ENCODE measurements at regions not wholly inside any gene's neighbourhood (a gene's known extent, or its start where the extent isn't known, plus 50 kb on each side); places are given as distances from the start of the nearest gene placed in this dataset.

DNA sequence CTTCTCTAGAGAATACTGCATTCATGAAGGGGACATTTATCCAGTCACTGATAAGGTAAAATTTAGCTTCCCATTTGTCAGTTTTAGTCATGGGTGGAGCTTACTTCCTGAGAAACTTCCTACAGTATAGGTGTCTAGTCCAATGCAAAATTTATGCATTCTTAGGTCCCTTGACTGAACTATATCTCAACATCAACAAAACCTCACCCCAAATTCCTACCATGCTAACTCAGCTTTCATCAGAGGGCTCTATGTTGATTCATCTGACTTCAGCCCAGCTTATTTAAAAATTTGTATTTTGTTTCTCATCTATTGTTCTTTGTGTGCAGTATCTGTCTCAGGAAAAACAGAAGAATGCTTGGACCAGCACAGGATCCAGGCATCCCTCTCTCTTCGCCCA lies 296.4 kb upstream of the ACVR2A start:
- no peak for DNase-seq

DNA sequence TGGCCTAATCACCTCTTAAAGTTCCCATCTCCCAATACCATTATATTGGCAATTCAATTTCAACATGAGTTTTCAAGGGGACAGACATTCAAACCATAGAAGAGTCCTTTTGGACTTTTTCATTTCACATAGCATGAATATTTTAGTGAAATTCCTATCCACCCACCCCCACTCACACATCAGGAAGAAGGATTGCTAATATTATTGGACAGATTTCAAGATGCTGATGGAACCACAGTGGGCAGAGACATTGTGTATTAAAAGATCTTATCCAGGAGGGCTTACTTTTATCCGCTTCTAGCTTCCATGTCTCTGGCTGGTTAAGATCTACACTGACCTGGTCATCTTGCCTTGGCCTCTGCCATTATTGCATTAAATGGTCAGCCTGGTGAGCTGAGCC lies 297.4 kb upstream of the ACVR2A start:
- no peak for DNase-seq

DNA sequence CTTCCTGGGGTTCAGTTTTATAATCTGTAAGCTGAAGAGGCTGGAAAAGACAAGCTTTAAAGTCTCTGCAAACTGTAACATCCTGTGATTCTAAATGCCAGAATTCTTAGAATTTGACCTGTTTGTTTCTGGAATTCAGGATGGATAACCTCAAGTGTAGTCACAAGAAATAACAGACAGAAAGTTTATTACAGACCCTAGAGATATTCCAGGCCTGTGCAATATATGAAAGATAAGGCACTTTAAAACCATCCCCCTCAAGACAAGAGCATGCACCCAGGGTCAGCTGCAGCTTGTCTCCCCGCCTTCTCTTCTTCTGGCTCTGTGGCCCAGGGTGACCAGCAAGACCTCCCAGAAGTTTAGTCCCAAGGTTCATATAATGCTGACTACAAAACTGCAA lies 298.7 kb upstream of the ACVR2A start:
- DNase-seq = no peak

DNA sequence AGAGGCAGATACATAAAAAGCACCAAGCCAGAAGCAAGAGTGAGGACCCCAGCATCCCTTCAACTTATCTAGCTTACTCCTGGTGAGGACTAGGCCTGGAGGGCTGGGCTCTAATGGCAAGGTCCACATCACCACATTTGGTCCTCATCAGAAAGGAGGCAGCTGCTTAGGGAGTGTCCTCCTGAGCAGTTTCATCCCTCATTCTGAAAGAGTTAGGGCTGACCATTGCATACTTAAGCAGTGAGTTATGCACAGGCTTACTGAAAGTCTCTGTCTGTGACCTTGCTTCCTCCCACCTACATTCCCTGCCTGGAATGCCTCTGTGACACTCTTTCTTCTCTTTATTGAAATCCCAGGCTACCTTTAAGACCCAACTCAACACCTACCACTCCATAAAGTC lies 301.8 kb upstream of the ACVR2A start:
- no peak for DNase-seq

DNA sequence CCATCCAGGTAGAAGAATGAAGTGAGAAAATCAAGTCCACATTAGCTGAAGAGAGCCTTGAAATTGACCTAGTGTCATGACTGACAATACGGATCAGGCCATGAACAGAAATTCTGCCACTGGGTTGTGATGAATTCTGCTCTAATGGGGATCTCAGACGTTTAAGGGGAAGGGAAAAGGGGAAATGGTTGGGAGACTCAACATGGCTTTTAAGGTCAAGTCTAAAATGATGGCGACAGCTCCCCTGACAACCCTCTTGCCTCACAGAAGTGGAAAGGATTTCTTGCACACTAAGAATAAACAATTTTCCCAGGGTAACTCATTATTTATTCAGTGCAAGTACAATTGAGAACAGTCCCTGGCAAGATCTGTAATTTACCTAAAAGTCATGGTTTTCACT lies 302.5 kb upstream of the ACVR2A start:
- DNase-seq = no peak

DNA sequence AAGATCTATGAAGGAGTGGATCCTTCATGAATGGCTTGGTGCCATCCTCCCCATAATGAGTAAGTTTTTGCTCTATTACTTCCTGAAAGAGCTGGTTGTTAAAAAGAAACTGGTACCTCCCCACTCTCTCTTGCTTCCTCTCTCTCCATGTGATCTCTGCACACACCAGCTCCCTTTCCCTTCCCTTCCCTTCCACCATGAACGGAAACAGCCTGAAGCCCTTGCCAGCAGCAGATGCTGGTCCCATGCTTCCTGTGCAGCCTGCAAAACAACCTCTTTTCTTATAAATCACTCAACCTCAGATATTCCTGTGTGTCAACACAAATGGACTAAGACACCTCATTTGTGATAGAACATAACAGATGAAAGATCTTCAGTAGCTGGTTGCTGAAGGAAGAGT lies 303.5 kb upstream of the ACVR2A start:
- no peak for DNase-seq

DNA sequence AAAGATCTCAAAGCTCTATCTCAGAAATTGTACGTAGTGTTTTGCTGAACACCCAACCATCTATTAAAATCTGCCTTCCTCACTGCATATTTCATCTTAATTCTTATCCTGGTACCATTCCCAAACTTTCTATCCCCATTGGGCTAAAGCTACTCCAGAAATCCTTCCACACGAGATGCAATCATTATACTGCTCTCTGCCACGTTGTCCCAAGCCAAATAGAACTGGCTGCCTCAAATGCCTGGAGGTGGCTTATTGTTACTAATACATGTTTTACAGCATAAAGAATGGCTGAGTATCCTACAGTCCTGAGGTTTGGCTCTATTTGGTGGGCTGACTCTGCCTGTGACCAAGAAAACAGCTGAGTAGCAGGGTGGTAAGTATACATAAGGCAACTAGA lies 306.0 kb upstream of the ACVR2A start:
- no peak for DNase-seq

DNA sequence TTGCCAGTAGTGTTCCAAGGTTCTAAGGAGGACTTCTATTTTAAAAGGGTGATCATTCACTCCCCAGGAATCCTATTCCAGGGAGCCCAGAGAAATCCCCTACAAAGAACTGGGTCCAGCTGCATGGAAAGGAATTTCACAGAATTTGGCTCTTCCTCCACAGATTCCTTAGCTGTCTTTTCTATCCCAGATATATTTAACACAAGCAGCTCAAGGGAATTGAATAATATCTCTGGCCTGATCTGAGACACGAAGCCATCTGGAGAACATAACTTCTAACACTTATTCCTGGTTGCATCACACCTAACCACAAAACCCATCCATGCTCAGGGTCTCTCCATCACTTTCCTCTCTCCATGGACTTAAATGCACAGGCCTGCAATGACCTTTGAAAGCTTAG lies 306.7 kb upstream of the ACVR2A start:
- no peak for DNase-seq

DNA sequence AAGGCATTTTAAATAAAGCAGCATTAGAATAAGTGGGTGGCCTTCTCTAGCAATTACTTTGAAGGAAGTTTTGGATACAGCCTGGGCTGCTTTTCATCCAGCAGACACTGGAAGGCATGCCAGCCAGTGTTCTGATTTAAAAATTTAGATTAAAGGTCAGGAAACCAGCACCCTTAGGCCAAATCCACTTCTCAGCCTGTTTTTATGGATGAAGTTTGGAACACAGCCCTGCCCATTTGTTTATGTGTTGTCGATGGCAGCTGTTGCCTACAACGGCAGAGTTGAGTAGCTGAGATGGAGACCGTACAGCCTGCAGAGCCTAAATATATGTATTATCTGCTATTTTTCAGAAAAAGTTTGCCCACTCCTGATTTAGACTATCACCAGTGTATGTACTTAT lies 313.6 kb upstream of the ACVR2A start:
- DNase-seq = peak; percentile 31

DNA sequence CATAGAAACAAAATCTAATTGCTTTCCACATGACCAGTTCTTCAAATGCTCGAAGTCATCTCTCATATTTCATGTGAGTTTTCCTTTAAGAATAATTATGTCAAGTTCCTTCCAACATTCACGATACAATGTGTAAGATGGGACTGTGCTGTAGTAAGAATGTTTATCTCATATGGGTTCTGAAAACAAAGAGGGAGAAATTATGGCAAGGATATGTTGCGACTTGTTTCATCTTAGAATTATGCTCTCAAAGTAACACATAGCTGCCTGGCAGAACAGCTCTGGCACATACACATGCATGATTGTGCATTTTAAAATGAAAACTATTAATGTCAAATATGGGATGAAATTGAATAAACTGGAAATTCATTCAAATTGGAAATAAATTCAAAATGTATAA lies 314.8 kb upstream of the ACVR2A start:
- DNase-seq = no peak

DNA sequence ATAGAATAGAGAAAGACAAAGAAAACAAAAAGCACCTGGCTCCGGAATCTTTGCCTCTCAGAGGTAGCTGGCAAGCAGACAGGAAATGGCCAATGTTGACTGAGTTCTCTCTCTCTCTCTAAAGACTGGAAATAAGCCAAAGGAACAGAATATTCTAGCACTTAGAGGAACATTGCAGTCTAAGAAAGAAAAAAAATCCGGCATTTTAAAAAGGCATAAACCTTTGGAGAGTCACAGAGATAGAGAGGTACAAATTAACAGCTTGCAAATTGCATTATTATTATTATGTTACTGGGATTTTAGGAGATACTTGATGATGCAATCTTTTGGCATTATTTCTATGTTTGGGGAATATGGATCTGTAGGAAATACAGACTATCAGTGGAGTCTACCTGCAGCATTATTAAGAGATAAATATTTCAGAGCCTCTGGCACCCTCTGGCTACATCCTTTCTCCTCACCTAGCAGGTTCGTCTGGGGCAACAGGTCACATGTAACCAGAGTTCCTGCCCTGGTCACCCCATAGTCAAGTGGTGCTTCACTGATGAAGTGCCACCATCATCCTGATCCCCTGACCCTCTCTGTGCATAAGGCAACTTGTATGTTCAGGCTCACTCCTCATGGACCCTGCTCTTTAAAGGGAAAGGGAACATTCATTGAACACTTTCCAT lies 318.9 kb upstream of the ACVR2A start:
- DNase-seq = peak; percentile 21

DNA sequence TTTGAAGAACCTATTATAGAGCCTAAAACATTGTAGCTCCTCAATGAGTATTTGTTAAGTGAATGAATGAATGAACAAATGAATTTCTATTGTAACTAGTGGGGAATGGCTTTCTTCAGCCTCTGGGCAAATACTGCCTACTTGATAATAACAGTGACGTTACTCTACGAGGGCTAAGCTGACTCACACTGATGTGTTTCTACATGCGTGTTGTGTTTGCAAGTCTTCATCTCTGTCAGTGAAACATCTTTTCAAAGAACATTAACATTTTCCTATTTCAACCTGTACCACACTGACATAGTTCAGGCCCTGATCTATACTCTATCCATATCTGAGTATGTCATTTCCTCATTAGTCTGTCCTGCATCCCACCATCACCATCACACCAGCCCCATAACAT lies 319.9 kb upstream of the ACVR2A start:
- DNase-seq = no peak

DNA sequence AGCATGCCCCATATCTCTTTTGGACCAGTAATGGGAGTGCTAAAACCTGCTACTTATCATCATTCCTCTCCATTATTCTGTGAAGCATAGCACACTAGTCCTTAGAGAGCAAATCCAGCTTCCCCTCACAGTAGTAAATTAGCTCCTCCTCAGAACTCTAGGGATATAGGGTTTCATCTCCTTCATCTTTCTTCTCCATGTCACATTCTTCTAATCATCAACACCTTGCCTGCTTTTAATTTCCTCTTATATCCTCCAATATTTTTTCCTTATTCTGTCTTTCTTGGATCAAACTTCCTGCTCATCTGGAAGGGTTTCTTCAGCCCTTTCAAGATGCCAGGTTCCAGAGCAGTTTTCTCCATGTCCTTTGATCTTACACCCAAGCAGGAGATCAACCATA lies 321.4 kb upstream of the ACVR2A start:
- no peak for DNase-seq

DNA sequence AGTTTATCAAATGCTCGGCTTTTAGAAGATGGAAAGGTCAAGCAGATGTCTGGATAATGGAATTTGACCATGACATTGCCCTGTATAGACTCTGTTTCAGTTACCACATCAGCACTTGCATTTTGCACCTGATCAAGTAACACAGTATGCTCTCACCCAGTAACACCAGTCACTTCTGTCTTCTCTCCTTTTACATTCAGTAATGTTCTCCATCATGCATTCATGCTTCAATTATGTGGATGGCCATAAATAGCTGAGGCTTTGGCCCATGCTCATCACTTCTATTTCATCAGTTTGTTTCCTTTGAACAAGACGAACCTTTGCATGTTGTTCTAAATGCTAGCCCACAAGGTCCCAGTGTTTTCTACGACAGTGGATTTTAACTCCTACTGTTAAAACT lies 322.9 kb upstream of the ACVR2A start:
- DNase-seq = no peak

DNA sequence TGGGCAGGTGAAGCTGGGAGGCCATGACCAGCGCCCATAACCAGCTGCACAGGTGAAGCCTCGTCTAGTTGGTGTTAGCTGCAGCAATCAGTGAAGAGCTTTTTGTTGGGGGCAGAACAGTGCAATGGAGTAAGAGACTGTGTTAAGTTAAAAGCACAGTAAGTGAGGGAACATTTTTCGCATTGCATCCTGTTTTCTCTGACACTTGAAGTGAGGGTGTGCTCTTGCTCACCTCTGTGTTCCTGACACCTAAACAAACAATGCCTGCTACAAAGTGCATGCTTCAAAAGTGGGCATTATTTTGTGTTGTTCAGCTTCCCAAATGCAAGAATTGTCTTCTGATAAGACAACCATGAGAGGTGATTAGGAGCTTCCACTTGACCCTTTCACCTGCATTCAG lies 324.0 kb upstream of the ACVR2A start:
- no peak for DNase-seq

DNA sequence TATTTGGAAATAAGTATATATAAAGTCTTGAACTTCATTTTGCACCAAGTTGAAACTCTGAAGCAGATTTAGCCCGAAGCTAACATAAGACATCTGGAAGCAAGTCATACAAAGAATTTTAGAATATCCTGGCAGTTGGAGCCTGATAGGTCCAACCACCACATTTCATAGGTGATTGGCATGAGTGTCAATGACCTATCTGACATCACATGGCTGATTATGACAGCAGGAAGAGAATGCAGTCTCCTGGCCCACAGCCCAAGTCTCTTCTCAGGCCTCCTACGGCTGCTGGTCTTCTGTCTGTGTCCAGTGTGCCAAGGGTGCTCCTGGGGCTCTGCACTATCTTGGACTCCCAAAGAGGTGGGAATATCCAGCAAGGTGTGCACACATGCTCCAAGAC lies 325.7 kb upstream of the ACVR2A start:
- DNase-seq = no peak

DNA sequence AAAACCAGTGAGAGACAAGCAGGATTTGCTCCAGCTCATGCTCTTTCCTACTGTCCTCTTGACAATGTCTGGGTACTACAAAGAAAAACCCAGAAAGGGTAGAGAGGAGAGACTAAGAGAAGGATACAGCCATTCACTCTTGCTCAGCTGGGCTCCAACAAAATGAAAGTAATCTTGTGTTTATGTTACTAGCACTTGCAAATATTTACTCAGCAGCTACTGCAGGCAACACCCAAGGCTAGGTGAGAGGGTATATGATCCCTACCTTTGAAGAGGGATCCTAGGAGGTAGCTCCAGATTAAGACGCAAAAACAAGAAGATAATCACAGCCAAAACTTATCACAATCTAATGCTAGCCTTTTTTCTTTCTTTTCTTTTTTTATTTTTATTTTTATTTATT lies 329.6 kb upstream of the ACVR2A start:
- DNase-seq = no peak

DNA sequence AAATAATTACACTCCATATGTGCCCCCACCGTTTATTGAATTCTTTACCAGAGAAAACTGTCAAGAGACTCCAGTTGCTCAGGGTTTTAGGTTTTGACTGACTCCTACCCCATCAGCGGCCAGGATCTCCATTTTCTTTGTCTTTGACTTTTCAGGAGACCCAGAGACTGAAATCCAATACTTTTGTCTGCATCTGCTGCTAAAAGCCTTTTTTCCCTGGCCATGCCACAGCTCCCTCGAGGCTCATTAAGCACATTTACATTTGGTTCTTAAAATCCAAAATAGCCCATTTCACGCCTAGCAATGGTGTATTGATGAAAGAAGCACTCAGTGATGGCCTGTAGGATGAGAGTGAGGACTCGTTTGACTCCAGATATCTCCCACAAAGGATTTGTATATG lies 332.6 kb upstream of the ACVR2A start:
- DNase-seq = peak; percentile 90

DNA sequence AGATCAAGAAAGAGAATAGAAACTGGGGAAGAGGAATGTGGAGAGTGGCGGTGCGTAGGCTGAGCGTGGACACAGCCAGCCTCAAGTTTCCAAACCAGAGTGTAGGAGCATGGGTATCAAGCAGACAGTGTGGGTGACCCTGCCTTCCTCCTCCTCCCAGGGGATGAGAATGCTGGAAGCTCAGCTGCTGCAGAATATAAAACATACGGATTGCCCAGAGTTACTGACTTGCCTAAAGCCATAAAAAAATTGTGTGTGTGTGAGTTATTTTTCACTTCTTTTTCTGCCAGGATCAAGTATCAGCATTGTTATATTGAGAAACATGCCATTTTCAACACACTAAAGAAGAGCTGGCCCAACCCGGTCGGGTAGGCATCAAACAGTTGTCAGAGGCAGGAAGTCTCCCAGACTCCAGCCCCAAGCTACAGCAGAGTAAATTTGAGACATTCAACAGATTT lies 333.3 kb upstream of the ACVR2A start:
- DNase-seq = peak; percentile 92

DNA sequence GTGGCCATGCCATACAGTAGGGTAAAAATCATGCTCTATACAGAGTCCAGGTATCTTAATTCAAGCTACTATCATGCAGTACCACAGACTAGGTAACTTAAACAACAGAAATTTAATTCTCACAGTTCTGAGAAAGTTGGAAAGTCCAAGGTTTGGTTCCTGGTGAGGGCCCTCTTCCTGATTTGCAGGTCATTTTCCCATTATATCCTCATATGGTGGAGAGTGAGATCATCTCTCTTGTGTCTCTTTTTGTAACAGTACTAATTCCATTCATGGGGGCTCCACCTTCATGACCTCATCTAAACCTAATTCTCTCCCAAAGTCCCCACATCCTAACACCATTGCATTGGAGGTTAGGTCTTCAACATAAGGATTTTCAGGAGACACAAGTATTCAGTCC lies 335.0 kb upstream of the ACVR2A start:
- DNase-seq = no peak

DNA sequence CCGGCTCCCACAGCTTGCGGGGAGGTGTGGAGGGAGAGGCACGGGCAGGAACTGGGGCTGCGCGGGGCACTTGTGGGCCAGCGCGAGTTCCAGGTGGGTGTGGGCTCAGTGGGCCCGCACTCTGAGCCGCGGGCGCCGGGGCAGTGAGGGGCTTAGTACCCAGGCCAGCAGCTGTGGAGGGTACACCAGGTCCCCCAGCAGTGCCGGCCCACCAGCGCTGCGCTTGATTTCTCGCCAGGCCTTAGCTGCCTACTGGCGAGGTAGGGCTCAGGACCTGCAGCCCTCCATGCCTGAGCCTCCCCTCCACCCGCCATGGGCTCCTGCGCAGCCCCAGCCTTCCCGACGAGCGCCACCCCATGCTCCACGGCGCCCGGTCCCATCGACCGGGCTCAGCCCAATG lies 337.9 kb upstream of the ACVR2A start:
- no peak for DNase-seq

DNA sequence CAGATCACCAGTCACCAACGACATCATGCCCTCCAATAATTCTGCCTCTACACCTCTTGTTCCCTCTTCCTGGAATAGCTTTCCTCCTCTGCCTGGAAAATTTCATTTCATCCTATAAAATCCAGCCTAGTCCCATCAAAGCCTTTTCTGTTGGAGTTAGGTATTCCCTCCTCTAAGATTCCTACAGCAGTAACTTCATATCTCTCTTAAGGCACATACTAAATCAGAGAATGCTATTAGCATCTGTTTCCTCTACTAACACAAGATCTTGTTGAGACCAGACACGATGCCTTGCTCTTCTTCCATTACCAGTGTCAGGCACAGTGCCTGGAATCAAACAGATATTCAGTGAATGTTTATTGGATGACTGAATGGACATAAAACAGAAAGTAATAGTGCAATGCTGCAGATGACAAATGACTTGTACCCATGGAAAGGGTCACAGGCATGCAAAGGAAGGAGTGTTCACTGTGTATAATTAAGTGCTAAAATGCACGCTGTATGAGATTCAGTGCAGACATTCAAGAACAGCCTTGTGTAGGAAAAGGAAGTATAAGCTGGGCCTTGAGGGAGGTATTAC lies 342.0 kb upstream of the ACVR2A start:
- no peak for DNase-seq

DNA sequence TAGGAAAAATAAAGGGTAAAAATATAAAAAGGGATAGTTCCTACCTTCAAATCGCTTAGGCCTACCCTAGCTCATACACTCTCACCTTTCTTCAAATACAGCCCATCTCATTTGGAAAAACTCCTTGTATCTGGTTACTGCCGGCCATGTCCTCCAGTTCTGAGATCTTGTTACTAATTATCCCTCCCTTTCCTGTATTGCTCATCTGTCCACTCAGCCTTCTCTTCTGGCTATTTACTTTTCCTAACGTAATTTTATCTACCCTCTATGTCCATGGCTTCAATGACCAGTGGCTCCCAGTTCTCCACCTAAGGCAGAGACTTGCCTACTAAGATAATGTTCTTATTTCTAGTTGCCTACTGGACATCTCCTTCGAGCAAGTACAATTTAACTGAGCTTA lies 342.9 kb upstream of the ACVR2A start:
- no peak for DNase-seq

DNA sequence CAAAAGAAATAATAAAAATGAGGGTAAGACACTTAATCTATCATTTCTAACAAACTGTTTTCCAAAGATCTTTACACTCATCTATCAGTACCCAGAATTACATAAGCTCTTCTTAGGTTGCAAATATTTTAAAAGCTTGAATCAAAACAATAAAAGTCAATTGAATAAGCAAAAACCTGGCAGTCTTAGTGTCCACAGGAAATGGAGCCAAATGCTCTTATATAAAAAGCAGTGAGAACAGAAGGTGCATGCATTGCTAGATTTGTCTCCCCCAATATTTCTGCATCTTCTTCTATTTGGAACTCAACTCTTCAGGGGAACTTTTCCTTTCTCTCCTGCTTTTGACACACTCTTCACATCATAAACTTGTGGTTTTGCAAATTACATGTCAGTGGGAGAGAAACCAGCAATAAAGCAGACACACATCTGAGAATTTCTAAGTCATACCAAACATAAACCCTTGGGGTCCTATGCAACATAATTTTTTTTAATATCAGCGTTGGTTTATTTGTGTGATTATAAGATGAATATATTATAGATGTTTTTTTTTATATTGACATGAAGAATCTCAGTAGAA lies 343.9 kb upstream of the ACVR2A start:
- no peak for DNase-seq

DNA sequence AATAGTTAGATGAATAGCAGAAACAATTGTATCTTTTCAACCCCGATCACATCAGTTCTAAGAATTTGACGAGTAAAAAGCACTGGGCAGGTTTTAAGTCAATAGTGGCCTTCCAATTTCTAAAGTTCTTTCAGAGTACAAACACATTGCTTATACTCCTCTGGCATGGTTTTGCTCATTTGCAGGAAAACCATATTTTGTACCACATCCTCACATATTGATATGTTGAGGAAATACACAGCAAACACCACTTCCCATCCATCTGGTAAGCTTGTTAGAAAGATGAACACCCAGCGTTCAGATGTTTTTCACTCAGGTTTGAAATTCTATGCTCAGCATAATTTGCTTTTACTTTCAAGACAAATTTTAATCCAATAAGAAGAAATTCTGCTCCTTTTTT lies 344.6 kb upstream of the ACVR2A start:
- DNase-seq = no peak

Measured in NCI-H2171 treated with DMSO at 0.1 percent for 48 hours (cell line).